ENCODE measurements at regions not wholly inside any gene's neighbourhood (a gene's known extent, or its start where the extent isn't known, plus 50 kb on each side); places are given as distances from the start of the nearest gene placed in this dataset.

GRCh38 chr6:81623106-81623759, 129.2 kb downstream of the TENT5A start:
- H3K36me3 Mint-ChIP-seq (ENCODE audit: low read depth): no peaks in the 10 kb centered on the region
- DNase-seq (ENCODE audit: low spot score) (no peak), ATAC-seq (no peak)
- Histone ChIP-seq H3K79me2 (replicated peaks; ENCODE audit: insufficient read depth) (no peaks in the 10 kb centered on the region), H3K4me2 (no peak overlapping the region), H3K4me1 (ENCODE audit: insufficient read depth) (no peaks in the 10 kb centered on the region), H2AFZ (no peak overlapping the region), H3K36me3 (ENCODE audit: insufficient read depth) (no peaks in the 10 kb centered on the region), H3K4me3 (no peak overlapping the region), H3K9me2 (ENCODE audit: insufficient read depth) (no peaks in the 10 kb centered on the region), H3K27ac (ENCODE audit: low read depth) (no peak overlapping the region), H4K20me1 (replicated peaks; ENCODE audit: insufficient read depth) (no peaks in the 10 kb centered on the region), H3K27me3 (ENCODE audit: insufficient read depth) (no peaks in the 10 kb centered on the region), H3F3A (replicated peaks; ENCODE audit: low read depth) (no peaks in the 10 kb centered on the region)
- TF ChIP-seq EZH2 (IDR thresholded peaks at IDR 0.05; ENCODE audit: low read depth, unreplicated experiment) (no peak), JUNB (IDR thresholded peaks at IDR 0.05; ENCODE audit: unreplicated experiment) (no peak), POLR2AphosphoS5 (IDR thresholded peaks at IDR 0.05; ENCODE audit: low read depth) (no peak), ETS1 (IDR thresholded peaks at IDR 0.05) (no peak), ZNF462 (CRISPR knock-in tag; IDR thresholded peaks at IDR 0.05) (no peak), ZNF331 (CRISPR knock-in tag; IDR thresholded peaks at IDR 0.05; ENCODE audit: low read depth) (no peak), ZNF114 (CRISPR knock-in tag; IDR thresholded peaks at IDR 0.05) (no peak), REST (IDR thresholded peaks at IDR 0.05; ENCODE audit: unreplicated experiment) (no peak), CREB1 (CRISPR knock-in tag; IDR thresholded peaks at IDR 0.05; ENCODE audit: low read depth) (no peak), NANOG (IDR thresholded peaks at IDR 0.05; ENCODE audit: borderline replicate concordance) (no peak), EZH2phosphoT487 (IDR thresholded peaks at IDR 0.05; ENCODE audit: unreplicated experiment) (no peak)
- no peak overlapping the region for H3K4me3 Mint-ChIP-seq
- no peak overlapping the region for H3K27ac Mint-ChIP-seq
- no peaks in the 10 kb centered on the region for H3K9me3 Mint-ChIP-seq
- H3K27me3 Mint-ChIP-seq (ENCODE audit: insufficient read depth, low read depth, poor library complexity): no peaks in the 10 kb centered on the region
- H3K4me1 Mint-ChIP-seq: no peaks in the 10 kb centered on the region

Data from GM23338 (cell line).